H9 (cell line): ENCODE measurements at regions not wholly inside any gene's neighbourhood (a gene's known extent, or its start where the extent isn't known, plus 50 kb on each side); places are given as distances from the start of the nearest gene placed in this dataset.
A peak's percentile ranks its signal among the peaks of the same experiment; 100 is the strongest.

Experiments used
- DNase-seq: peaks from one replicate; pipeline ENCODE4 v3.0.0-alpha.2; 2017
- H2AFZ ChIP-seq: one replicate; pipeline ENCODE4 v1.6.1; 2013; ENCODE audit warnings: mild to moderate bottlenecking, low read length, control low read depth, moderate library complexity
- H2AK5ac ChIP-seq: 2 replicates; pipeline ENCODE4 v1.6.1; 2013; ENCODE audit warnings: low read length, control low read depth, mixed read lengths; ENCODE audit not compliant: insufficient read length
- H2BK120ac ChIP-seq: one replicate; pipeline ENCODE4 v1.6.1; 2013; ENCODE audit warnings: low read depth, mild to moderate bottlenecking, low read length, control low read depth, inconsistent platforms; ENCODE audit not compliant: poor library complexity, severe bottlenecking
- H2BK12ac ChIP-seq: 2 replicates; pipeline ENCODE4 v1.6.1; 2013; ENCODE audit warnings: low read length, control low read depth, mixed read lengths, low read depth; ENCODE audit not compliant: insufficient read length
- H2BK15ac ChIP-seq: 2 replicates; pipeline ENCODE4 v1.6.1; 2013; ENCODE audit warnings: low read depth, low read length, control low read depth
- H2BK20ac ChIP-seq: one replicate; pipeline ENCODE4 v1.6.1; 2013; ENCODE audit warnings: low read depth, mild to moderate bottlenecking, low read length, control low read depth, inconsistent platforms; ENCODE audit not compliant: poor library complexity, severe bottlenecking
- H2BK5ac ChIP-seq: 2 replicates; pipeline ENCODE4 v1.6.1; 2013; ENCODE audit warnings: low read length, control low read depth, mixed read lengths; ENCODE audit not compliant: insufficient read length
- H3K14ac ChIP-seq: 2 replicates; pipeline ENCODE4 v1.6.1; 2013; ENCODE audit warnings: low read length, control low read depth; ENCODE audit not compliant: insufficient read depth
- H3K18ac ChIP-seq: 2 replicates; pipeline ENCODE4 v1.6.1; 2013; ENCODE audit warnings: low read depth, mild to moderate bottlenecking, mixed read lengths, low read length, control low read depth; ENCODE audit not compliant: insufficient read length
- H3K23ac ChIP-seq: 2 replicates; pipeline ENCODE4 v1.6.1; 2013; ENCODE audit warnings: low read length, control low read depth, mixed read lengths, low read depth; ENCODE audit not compliant: insufficient read length
- H3K23me2 ChIP-seq: 2 replicates; pipeline ENCODE4 v1.6.1; 2013; ENCODE audit warnings: low read depth, mild to moderate bottlenecking, mixed read lengths, low read length, control low read depth; ENCODE audit not compliant: insufficient read length, poor library complexity, severe bottlenecking
- H3K27ac ChIP-seq: 2 replicates; pipeline ENCODE4 v1.5.1; 2013; ENCODE audit warnings: low read length, control low read depth, mixed read lengths, low read depth; ENCODE audit not compliant: insufficient read length
- H3K27me3 ChIP-seq: 2 replicates; pipeline ENCODE4 v1.6.1; 2013; ENCODE audit warnings: low read length, control low read depth, inconsistent platforms; ENCODE audit not compliant: insufficient read depth
- H3K4ac ChIP-seq: 2 replicates; pipeline ENCODE4 v1.6.1; 2013; ENCODE audit warnings: low read depth, mild to moderate bottlenecking, control low read depth, inconsistent platforms, low read length, moderate library complexity
- H3K4me1 ChIP-seq: 2 replicates; pipeline ENCODE4 v1.6.1; 2013; ENCODE audit warnings: low read length, control low read depth, inconsistent platforms; ENCODE audit not compliant: insufficient read depth
- H3K4me2 ChIP-seq: 2 replicates; pipeline ENCODE4 v1.6.1; 2013; ENCODE audit warnings: low read length, control low read depth, mixed read lengths; ENCODE audit not compliant: insufficient read length, insufficient read depth
- H3K56ac ChIP-seq: 2 replicates; pipeline ENCODE4 v1.6.1; 2013; ENCODE audit warnings: low read depth, mild to moderate bottlenecking, mixed read lengths, low read length, control low read depth; ENCODE audit not compliant: insufficient read length
- H3K79me1 ChIP-seq: 2 replicates; pipeline ENCODE4 v1.6.1; 2013; ENCODE audit warnings: low read depth, mild to moderate bottlenecking, moderate library complexity, low read length, control low read depth, inconsistent platforms; ENCODE audit not compliant: insufficient read depth, poor library complexity, severe bottlenecking
- H3K79me2 ChIP-seq: 2 replicates; pipeline ENCODE4 v1.6.1; 2013; ENCODE audit warnings: low read length, control low read depth, inconsistent platforms; ENCODE audit not compliant: insufficient read depth
- H3K9ac ChIP-seq: 2 replicates; pipeline ENCODE4 v1.6.1; 2013; ENCODE audit warnings: low read length, control low read depth, mixed read lengths; ENCODE audit not compliant: insufficient read length; ENCODE audit errors: extremely low read depth
- H3K9me3 ChIP-seq: one replicate; pipeline ENCODE4 v1.6.1; 2013; ENCODE audit warnings: low read depth, low read length, inconsistent platforms; ENCODE audit not compliant: control insufficient read depth
- H3T11ph ChIP-seq: one replicate; pipeline ENCODE4 v1.6.1; 2013; ENCODE audit warnings: mild to moderate bottlenecking, low read length, control low read depth, inconsistent platforms
- H4K20me1 ChIP-seq: one replicate; pipeline ENCODE4 v1.6.1; 2013; ENCODE audit not compliant: control insufficient read depth, insufficient read length, insufficient read depth
- H4K5ac ChIP-seq: 2 replicates; pipeline ENCODE4 v1.6.1; 2013; ENCODE audit warnings: low read depth, mild to moderate bottlenecking, mixed read lengths, low read length, control low read depth; ENCODE audit not compliant: insufficient read length
- H4K8ac ChIP-seq: replicated peaks from 2 replicates; pipeline ENCODE4 v1.6.1; 2013; ENCODE audit warnings: low read length, control low read depth, mixed read lengths, low read depth; ENCODE audit not compliant: insufficient read length
- H4K91ac ChIP-seq: 2 replicates; pipeline ENCODE4 v1.6.1; 2013; ENCODE audit warnings: low read depth, mild to moderate bottlenecking, moderate library complexity, mixed read lengths, low read length, control low read depth; ENCODE audit not compliant: insufficient read length
- H3K27ac Mint-ChIP-seq, 3 experiments: 2 replicates in 2 of 3; 3 replicates in 1 of 3; pipeline ENCODE4 v1.8.0; 2020 to 2021; ENCODE audit warnings: mixed read lengths in 3 of 3, mild to moderate bottlenecking in 1 of 3, moderate library complexity in 1 of 3
- H3K27me3 Mint-ChIP-seq: 2 replicates; pipeline ENCODE4 v1.8.0; 2021; ENCODE audit warnings: low read depth, mild to moderate bottlenecking, moderate library complexity, mixed read lengths
- H3K36me3 Mint-ChIP-seq, 3 experiments: 2 replicates in 2 of 3; 3 replicates in 1 of 3; pipeline ENCODE4 v1.8.0; 2020 to 2021; ENCODE audit warnings: low read depth in 3 of 3, mixed read lengths in 3 of 3; ENCODE audit not compliant: insufficient read depth in 1 of 3
- H3K4me1 Mint-ChIP-seq, 2 experiments: 2 replicates each; pipeline ENCODE4 v1.8.0; 2020; ENCODE audit warnings: mixed read lengths in 2 of 2
- H3K4me3 Mint-ChIP-seq, 2 experiments: 2 replicates in 1 of 2; 3 replicates in 1 of 2; pipeline ENCODE4 v1.8.0; 2020 to 2021; ENCODE audit warnings: mild to moderate bottlenecking in 2 of 2, mixed read lengths in 2 of 2, moderate library complexity in 1 of 2
- H3K9me3 Mint-ChIP-seq, 2 experiments: 2 replicates in 1 of 2; 3 replicates in 1 of 2; pipeline ENCODE4 v1.8.0; 2020; ENCODE audit warnings: mild to moderate bottlenecking in 2 of 2, mixed read lengths in 2 of 2, moderate library complexity in 1 of 2
- CTCF ChIP-seq: fragments of 200-600 bp; sonication (generic); conservative IDR thresholded peaks from 3 replicates; pipeline ENCODE4 v1.8.0; 2021; ENCODE audit warnings: antibody characterized with exemption, mild to moderate bottlenecking

DNA sequence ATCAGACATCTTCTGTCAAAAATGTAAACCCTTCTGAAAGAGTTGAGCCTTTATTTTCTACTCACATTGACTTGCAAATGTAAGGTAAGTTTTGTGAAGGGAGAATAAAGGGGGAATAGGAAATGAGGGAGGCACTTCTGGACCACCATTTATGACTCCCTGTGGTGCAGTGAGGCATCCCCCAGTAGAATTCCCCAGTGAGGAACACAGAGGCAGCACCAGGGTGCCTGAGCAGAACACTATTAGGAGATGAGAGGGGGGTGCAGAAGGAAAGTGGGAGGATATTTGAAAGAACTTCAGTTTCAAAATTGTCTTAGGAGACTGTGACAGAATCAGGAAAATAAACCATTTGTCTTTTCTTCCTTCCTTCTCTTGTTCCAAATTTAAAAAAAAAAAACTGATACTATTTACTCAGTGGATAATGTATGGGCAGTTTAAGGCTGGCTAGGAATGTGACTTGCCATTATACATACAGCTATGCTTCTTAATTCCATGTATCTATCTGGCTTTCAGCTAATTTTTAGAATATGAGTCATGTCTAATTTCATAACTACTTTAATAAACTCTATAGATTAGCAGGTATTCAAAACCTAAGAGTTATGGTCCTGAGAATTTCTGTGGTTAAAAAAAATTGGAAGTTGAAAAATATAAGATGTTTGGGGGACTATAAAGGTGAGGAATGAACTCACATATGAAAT lies 478.1 kb upstream of the CHAC2 start:
- peak overlapping the region; percentile 19 to 44 (median 19); a peak in 1 of 7 replicates for H3K27ac Mint-ChIP-seq
- Histone ChIP-seq H4K5ac (no peak overlapping the region), H3K4me2 (no peak overlapping the region)

More for the DNA sequence above, 478.1 kb upstream of the CHAC2 start:
- H3K27me3 ChIP-seq: no peaks in the 10 kb centered on the region
- no peak overlapping the region for H2BK15ac ChIP-seq
- no peak overlapping the region for H3K27ac ChIP-seq
- no peak overlapping the region for H3K18ac ChIP-seq
- H3K36me3 Mint-ChIP-seq: no peaks in the 10 kb centered on the region; a peak in 1 of 7 replicates
- no peak overlapping the region for H3K9ac ChIP-seq
- H2BK120ac ChIP-seq: no peak overlapping the region
- no peak overlapping the region for H2BK12ac ChIP-seq
- H3K79me2 ChIP-seq: no peaks in the 10 kb centered on the region
- H3K4me1 Mint-ChIP-seq: peaks cover 16 to 18% of the 10 kb centered on the region in 2 experiments
- H4K20me1 ChIP-seq: no peaks in the 10 kb centered on the region
- H3K23me2 ChIP-seq: no peaks in the 10 kb centered on the region
- no peak overlapping the region for H2BK5ac ChIP-seq
- TF ChIP-seq CTCF: no peak
- H4K91ac ChIP-seq: no peak overlapping the region
- no peak overlapping the region for H3K23ac ChIP-seq
- DNase-seq: no peak
- no peak overlapping the region; a peak in 1 of 5 replicates for H3K4me3 Mint-ChIP-seq
- H3T11ph ChIP-seq: no peak overlapping the region
- no peaks in the 10 kb centered on the region for H3K79me1 ChIP-seq
- no peak overlapping the region for H3K14ac ChIP-seq
- no peaks in the 10 kb centered on the region for H3K27me3 Mint-ChIP-seq
- H2AFZ ChIP-seq: no peak overlapping the region
- H4K8ac ChIP-seq: no peak overlapping the region
- no peak overlapping the region for H2AK5ac ChIP-seq
- no peaks in the 10 kb centered on the region for H3K9me3 ChIP-seq
- H3K56ac ChIP-seq: no peak overlapping the region
- no peaks in the 10 kb centered on the region for H3K9me3 Mint-ChIP-seq
- no peak overlapping the region for H3K4ac ChIP-seq
- no peaks in the 10 kb centered on the region for H3K4me1 ChIP-seq
- H2BK20ac ChIP-seq: no peak overlapping the region
